ENCODE measurements at regions not wholly inside any gene's neighbourhood (a gene's known extent, or its start where the extent isn't known, plus 50 kb on each side); places are given as distances from the start of the nearest gene placed in this dataset.

DNA sequence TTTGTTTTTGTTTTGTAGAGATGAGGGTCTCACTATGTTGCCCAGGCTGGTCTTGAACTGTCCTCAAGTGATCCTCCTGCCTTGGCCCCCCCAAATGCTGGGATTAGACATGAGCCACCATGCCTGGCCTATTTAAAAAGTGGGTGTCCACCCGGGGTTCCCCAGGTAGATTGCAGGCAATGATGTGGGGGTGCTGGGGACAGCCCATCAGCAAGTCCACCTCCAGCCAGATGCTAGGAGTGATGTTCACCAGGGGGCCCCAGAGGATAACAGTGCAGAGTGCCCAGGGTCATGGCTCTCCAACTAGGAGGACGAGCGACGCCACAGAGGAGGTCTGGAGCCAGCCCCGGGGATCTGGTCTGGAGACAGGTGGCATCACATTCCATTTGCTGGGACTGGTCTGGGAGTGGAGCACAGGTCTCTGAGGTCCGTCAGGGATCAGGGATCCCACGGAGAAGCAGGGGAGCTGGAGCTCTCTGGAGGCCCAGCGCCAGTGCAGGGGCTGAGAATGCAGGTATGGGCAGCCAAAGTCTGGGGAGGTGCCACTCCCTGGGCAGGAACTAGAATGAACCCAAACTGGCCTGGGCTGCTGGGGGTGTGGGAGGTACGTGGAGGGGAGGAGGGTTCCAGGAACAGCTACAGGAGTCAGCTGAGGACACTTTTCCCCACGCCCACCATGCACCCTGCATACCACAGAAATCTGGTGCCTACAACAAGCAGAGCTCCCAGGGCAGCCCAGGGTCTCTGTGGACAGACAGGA lies 51.2 kb upstream of the PCSK6 start (continued):
- 0 out of 4 replicates have a peak, but pooled peaks of 1 of the 2 experiments have one; percentile 38 for TF ChIP-seq HMGXB4 (CRISPR knock-in tag; IDR thresholded peaks at IDR 0.05; ENCODE audit: borderline replicate concordance in 1 of 2, low read depth in 1 of 2)
- TF ChIP-seq ZFP37 (CRISPR knock-in tag; IDR thresholded peaks at IDR 0.05; ENCODE audit: borderline replicate concordance) = no peak
- no peak for TF ChIP-seq ZKSCAN8 (CRISPR knock-in tag; IDR thresholded peaks at IDR 0.05; ENCODE audit: borderline replicate concordance)
- no peak for TF ChIP-seq NFAT5 (CRISPR knock-in tag; IDR thresholded peaks at IDR 0.05)
- no peak for TF ChIP-seq ATRX (CRISPR knock-in tag; IDR thresholded peaks at IDR 0.05; ENCODE audit: borderline replicate concordance)
